ENCODE measurements at regions not wholly inside any gene's neighbourhood (a gene's known extent, or its start where the extent isn't known, plus 50 kb on each side); places are given as distances from the start of the nearest gene placed in this dataset.
"Not testable (repeated sequence)": the region's sequence is repeated elsewhere in the genome, so short reads cannot be mapped to it uniquely, and the experiment has no call there.

DNA sequence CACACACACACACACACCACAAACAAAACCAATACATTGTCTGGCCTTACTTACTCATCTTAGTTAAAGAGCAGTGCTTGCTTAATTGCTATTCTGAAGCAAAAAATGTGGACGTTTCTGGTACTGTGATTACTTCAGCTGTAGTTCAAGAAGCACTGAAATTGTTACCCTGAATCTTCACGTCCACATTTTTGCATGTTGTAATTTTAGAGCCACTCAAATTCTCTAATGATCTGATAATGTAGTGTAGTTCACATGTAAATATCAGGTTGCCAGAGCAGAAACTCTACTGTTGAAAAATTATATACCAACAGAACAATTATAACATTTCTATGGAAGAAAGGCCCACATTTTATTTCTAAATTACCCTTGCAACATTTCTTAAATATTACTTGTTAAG lies 1451.1 kb downstream of the GATA3 start:
- DNase-seq (ENCODE audit: low spot score), result no peak

DNA sequence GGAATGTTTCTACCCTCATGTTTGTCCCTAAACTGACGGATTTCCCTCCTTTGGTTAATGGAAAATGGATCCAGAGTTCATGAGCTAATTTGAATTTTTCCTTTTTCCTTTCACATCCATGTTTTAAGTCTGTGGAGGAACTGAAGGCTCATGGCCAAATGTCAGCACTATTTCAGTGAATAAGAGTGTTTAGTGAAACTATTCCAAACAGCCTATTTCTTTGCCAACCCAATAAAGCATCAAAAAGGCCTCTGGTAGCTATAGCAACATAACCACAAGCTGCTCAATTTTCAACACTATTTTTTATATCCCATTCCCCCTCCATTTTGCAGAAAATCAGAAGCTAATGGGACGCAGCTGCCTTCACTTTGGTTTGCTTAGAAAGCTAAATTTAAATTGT lies 1454.1 kb downstream of the GATA3 start:
- DNase-seq (ENCODE audit: low spot score), result no peak

DNA sequence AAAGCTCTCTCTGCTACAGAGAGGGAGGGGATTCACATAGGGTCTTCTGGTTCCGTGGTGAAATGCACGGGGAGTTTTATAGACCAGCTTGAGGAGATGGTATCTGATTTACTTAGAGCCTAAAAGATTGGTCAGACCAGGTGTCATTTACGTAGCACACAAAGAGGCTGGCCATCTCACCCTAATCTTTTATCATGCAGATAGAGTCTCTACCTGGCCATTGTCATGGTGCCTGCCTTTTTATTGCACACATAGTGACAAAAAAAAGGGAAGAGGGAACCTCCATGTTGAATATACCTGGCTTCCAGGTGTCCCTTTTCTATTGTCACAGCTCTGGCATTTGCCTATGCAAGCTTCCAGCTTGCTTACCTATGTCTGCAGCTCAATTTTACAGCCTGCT lies 1456.1 kb downstream of the GATA3 start:
- no peak for DNase-seq (ENCODE audit: low spot score)

DNA sequence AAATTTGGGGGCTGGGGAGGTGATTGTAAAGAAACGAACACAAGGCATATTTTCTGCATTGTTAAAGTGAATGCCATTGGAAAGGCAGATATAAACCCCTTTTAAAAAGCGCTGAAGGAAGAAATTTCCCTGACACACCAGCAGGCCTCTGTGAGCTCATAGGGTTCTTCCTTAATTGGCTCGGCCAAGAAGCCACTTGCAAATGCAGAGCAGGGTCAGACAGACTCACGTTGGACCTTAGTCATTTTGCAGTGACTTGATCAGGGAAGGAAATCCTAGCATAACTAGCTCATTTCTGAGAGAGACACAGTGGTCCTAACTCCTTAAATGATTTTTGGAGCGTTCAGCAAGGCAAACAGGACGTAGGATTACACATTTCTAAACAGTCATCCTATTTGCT lies 1461.4 kb downstream of the GATA3 start:
- no peak for DNase-seq (ENCODE audit: low spot score)

DNA sequence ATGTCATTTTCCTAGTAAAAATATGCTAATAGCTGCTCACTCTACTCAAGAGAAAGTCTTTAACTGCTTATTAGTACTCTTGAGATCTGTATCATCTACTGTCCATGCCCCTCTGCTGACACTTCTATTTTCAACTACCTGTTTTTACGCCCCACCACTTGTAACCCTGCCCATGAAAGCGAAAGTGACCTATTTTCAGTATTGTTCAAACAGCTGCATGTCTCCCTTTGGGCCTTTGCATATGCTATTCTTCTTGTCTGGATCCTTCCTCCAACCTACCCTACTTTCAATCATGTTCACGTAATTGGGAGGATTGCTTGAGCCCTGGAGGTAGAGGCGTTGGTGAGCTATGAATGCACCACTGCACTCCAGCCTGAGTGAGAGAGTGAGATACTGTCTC lies 1481.3 kb downstream of the GATA3 start:
- DNase-seq (ENCODE audit: low spot score), result no peak

DNA sequence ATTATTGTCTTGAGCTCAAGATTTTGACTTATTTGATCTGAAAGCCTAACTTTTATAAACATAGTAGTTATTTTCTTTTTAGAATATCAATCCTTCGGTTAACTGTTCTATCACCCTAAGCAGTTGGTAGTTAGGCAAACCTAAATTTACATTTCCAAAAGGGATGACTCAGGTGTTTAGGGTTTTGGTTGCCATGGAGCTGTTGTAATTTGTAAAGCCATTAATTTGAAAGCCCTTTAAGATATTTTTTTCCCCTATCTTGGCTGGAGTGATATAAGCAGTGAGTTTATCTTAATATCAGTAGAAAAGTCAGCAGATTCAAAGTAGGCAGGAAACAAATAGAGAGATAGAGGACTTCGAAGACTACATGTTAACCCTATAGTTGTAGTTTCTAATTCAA lies 1472.6 kb upstream of the CELF2 start:
- DNase-seq (ENCODE audit: low spot score), result peak; percentile 3

DNA sequence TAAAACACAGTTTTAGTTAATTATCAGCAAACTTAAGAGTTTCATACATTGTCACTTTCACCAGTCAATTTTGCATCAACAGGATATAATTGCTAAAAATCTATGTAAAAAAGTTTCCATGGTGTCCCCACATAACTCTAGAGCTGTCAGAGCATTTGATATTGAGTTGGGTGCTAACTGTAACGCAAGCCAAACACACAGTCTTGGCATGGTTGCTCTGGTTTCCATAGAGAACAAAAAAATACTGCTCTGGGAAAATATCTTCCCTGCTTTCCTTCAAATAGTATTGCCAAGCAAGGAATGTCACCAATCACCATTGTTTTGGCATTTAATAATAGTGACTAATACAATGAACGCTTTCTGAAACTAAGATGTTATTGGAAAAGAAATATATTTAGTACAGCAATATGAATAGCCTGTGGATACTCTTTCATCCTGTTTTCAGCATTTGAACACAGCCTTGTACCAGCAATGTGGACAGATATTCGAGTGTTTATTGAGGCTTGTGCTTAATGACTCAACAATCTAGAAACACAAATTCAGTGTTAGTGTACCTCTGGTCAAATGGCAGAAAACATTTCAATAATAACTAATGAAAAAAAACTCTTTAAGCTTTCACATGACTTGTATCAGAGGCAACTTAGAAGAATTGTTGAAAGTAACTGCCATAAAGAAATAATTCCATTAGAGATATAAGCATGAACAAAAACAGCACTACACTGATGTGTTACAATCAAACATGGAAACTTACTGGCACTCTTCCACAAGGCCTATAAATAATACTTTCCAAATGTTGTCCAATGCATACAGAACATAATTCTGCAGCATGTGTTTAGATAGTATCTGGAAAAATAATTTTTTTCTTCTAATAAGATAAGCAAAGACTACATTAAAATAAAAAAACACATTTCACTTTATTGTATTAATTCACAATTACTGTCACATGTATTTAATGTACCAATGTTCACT lies 1469.5 kb upstream of the CELF2 start:
- no peak for DNase-seq (ENCODE audit: low spot score)

DNA sequence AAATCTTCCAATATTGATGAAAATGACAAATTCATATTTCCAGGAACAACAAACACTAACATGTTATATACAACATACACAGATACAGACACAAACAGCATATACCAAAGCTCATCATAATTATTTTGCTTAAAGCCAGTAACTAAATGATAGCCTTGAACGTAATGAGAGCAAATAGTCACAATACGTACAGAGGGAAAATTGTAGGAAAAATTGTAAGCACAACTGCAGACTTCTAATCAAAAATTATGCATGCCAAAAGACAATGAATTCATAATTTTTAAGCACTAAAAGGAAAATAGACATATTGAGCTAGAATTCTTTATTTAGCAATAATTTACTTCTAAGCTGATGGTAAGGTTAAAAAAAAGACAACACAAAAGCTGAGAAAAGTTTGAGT lies 1466.9 kb upstream of the CELF2 start:
- no peak for DNase-seq (ENCODE audit: low spot score)

DNA sequence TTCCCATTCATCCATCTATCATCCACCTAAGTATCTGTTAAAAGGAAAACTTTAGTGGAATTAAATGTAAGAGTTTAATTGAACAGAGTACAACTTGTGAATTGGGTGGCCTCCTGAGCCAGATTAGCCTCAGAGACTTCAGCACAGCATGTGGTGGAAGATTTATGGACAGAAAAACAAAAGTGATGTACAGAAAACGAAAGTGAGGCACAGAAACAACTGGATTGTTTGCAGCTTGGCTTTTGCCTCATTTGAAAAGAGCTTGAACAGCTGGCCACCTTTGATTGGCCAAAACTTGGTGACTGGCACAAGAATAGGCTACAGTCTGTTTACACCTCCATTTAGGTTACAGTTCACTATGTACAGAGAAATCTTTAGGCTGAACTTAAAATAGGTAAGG lies 1463.4 kb upstream of the CELF2 start:
- no peak for DNase-seq (ENCODE audit: low spot score)

DNA sequence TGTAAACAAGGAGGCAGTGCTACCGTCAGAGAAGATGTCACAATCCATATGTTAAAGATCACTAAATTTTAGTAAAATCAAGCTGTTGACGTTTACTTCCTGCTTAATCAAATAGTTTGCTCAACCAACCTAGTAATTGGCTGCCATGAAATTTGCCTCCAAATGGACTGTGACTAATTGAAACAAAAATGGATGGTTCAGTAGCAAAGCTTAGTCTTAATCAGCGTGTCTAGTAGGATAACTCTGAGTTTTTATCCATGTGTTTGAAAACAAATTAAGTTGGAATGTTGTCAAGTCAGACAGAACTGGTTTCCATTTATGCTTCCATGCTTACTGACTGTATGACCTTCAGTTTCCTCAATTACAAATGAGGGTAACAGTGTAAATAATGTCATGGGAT lies 1456.7 kb upstream of the CELF2 start:
- no peak for DNase-seq (ENCODE audit: low spot score)

DNA sequence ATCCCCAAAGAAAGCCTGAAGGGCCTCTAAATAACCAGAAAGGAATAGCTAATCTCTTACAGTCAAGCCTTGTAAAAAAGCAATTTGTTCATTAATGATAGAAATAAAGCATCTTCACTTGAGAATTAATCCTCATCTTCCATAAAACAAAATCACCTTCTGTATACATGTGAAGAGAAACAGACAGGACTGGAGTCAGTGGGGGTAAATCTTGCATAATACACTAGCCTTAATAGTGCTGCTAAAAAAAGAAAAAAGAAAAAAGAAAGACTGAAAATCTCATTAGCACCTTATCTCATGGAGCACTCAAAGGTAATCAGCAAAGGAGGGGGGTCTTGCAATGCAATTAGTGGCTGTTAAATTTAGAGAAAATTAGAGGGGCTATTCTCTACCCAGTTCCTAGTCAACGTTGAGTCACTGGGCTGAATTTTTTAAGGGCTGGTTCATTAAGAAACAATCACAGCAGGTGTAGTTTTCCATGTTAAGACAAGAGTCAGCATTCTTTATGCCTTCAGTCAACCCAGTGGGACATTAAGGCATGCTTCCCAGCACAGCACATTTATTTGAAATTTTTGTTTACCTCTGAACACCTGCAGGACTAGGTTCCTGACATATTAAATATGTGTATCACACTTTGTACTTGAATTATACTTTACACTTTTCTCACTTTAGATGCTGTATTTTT lies 1455.7 kb upstream of the CELF2 start:
- no peak for DNase-seq (ENCODE audit: low spot score)

DNA sequence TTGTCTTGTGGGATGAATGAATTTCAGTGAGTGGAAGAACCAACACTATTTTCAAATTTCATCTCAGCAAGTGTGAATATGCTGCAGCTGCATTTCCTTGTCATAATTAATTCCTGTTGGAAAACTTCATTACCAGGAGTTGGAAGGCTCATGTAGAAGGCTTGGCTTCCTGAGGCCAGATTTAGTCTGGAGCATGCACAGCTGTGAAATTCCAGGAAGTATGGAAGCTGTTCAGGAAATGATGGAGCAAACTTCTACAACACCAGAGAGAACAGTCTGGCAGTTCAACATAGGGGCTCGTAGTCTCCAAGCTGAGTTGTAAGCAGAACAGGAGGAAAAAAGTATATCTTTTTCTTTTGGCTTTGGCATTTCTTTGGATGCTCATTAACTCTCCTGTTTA lies 1439.9 kb upstream of the CELF2 start:
- no peak for DNase-seq (ENCODE audit: low spot score)

DNA sequence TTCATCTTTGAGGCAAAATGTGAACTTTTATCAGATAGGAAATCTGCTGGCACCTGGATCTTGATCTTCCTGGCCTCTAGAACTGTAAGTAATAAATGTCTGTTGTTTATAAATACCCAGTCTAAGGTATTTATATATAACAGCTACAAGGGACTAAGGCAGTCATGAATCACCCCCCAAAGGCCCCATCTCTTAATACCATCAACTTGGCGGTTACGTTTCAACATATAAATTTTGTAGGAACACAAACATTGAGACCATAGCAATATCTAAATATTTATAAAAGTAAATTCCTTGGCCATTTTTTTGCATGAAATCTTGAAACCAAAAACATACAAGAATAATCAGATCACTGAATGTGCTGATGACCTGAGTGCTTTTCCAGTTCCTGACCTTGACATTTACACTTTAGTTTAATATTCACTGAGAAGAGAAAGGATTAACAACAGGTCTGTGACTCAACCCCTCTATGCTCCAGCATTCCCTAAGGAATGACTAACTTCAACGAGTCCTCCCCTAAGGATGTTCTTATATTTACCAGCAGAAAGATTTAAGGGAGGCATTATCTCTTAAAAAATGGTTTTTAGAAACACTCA lies 1438.5 kb upstream of the CELF2 start:
- peak; percentile 56 for DNase-seq (ENCODE audit: low spot score)

DNA sequence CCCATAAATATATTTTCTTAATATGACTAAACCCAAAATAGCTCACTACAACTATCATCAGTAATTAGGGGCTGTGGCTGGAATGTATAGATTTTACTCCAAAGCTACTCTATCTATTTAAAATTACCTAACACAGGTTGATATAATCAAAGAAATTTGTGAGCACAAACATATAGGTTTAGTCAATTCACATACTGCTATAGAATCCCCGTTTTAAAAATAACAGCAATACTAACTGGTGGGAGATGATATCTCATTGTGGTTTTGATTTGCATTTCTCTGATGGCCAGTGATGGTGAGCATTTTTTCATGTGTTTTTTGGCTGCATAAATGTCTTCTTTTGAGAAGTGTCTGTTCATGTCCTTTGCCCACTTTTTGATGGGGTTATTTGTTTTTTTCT lies 1434.9 kb upstream of the CELF2 start:
- DNase-seq (ENCODE audit: low spot score), result not testable (repeated sequence)

DNA sequence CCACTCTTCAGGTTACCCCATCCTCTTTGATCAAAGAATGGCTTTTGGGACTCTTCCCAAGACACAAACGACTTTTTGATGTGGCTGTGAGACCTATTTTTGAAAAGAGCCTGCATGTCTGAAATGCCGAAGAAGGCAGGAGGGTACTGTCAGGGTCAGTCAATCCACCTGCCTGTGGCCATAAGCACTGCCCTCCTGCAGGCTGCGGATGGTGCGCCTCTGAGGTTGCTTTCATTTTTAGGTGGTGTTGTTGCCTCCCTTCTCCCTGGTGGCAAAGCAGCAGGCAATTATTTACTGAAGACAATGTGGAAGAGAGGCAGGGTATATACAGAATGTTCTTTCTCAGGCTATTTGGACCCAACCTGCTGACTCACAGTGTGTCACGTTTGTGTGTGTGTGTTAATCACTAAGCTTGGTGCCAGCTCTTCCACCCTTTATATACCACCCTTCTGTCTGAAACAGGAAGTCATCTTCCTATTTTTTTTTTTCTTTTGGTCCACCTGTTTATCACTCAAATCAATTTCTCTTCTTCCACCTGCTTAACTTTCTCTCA lies 1421.2 kb upstream of the CELF2 start:
- DNase-seq (ENCODE audit: low spot score), result peak; percentile 37

DNA sequence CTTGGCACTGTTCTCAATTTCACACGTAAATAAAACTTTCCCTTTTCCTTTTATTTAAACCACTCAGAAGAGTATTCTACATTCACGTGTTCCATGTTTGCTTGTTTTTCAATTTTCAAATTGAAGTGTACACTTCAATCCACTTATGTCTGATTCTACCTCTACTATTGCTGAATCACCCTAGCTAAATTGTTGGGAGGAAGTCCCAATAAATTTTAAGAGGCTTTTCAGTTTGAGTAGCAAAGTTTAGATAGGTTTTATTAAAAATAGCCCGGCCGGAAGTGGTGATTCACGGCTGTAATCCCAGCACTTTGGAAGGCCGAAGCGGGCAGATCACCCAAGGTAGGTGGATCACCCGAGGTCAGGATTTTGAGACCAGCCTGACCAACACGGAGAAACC lies 1414.7 kb upstream of the CELF2 start:
- DNase-seq (ENCODE audit: low spot score), result no peak

DNA sequence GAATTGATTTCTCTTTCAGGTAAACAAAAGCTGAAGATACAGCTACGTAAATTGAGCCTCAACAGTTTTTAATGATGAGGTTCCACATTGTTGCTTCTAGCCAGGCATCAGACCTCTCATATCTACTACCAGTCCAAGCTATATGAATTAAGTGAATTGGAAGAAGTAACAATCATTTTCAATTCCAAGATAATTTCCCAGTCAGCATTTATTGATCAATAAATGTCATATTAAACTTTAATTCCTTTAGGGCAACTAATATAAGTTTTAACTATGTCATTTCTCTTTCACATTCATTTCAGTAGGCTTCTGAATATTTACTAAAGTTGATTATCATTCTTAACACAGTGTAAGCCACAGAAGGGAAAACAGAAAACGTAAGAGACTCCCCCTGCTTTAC lies 1413.7 kb upstream of the CELF2 start:
- no peak for DNase-seq (ENCODE audit: low spot score)

DNA sequence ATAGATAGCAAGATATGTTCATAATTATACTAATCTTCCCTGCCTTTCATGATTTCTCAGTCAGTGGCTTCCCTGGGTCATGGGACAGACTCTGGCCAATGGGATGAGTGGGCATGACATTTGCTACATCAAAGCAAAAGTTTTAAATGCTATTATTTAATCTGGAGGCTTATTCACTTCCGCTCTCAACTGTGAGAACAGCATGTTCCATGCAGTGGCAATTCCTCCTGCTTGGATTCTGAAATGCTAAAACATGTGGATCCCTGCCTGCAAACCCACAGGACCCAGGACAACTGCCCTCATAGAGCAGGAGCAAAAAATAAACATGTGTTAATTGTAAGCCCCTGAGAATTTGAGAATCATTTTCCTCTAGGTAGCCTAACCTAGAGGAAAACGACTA lies 1412.4 kb upstream of the CELF2 start:
- DNase-seq (ENCODE audit: low spot score), result no peak

DNA sequence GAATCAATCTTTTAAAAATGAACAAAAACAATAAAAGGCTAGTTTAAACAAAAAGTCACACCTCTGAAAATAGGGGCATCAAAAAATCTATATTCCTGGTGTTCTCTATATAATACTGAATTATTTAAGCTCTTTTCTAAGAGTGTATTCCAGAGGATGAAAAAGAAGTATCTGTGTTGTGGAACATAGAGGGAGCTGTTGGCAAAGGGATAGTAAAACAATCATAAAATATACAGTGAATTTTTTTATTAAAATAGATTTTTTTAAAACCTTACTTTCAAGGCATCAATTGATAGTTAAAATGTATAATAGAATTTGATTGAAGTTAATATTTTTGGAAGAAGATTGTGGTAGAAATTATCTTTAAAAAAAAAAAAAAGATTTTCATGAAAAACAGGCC lies 1409.1 kb upstream of the CELF2 start:
- peak; percentile 16 for DNase-seq (ENCODE audit: low spot score)

DNA sequence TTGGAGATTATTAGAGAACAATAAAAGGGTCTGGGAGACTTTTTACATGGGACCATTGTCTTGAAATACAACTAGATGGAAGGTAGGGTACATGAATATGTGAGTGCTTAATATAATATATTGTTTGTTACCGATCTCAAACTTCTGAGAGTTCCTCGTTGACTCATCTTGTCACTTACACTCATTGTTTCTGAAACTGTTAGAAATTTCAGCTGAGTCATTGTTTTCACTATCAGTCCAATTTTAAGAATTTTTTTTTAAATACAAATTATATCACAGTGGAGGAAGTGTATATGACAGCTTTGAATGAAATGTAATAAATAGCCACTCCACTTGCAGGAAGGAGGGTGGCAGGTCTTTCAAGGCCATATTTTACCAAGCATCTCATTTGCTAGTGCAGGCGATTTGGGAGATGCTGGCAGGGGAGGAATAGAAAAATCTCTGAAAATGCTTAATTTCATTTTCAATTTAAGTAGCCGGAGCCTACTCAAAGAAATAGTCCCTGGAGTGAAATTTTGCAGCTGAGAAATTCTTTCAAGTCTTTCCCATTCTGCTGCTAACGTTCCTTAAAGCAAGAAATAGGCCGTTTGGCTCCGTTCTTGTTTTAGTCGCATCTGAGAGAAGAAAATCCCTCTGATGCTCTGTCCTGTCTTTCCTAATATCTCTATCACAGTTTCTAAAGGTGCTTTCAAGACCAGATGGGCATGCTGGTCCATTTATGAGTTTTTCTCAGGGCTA lies 1404.2 kb upstream of the CELF2 start:
- DNase-seq (ENCODE audit: low spot score), result no peak

DNA sequence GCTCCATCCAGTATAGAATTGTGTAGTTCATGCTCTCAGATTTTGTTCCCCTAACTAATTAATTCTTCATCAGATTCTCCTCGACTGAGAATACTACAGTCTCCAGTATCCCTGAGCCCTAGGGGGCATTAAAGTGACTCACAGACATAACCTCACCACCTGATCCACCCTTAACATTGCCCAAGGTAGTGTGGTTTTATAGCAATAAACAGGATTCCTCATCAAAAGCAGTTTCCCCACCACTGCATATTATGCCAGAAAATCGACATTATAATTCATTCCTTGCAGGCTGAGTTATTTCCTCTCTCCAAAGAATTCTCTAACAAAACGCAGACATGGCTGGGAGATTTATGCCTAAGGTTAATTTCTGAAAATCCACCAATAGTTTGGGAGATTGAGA lies 1402.5 kb upstream of the CELF2 start:
- peak; percentile 59 for DNase-seq (ENCODE audit: low spot score)

DNA sequence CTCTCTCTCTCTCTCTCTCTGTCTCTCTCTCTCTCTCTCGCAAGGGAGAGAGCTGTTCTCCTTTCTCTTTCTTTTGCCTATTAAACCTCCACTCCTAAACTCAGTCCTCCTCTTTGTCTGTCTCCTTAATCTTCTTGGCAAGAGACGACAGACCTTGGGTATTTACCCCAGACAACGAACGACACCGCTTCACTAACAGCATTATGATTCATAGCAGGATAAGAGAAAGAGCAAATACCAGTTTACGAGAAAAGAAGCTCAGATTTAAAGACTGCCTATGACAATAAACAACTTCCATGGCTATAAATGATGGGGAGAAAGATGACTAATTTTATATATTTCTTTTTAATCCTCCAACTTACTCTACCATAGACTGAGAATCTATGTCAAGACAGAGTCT lies 1396.5 kb upstream of the CELF2 start:
- DNase-seq (ENCODE audit: low spot score), result peak; percentile 9

Measured in H4 (cell line).